Islet precursor cell (in vitro differentiated cells): ENCODE measurements at regions not wholly inside any gene's neighbourhood (a gene's known extent, or its start where the extent isn't known, plus 50 kb on each side); places are given as distances from the start of the nearest gene placed in this dataset.
A peak's percentile ranks its signal among the peaks of the same experiment; 100 is the strongest.

Experiments used
- DNase-seq: peaks from one replicate; pipeline ENCODE4 v3.0.0-alpha.2; 2018

DNA sequence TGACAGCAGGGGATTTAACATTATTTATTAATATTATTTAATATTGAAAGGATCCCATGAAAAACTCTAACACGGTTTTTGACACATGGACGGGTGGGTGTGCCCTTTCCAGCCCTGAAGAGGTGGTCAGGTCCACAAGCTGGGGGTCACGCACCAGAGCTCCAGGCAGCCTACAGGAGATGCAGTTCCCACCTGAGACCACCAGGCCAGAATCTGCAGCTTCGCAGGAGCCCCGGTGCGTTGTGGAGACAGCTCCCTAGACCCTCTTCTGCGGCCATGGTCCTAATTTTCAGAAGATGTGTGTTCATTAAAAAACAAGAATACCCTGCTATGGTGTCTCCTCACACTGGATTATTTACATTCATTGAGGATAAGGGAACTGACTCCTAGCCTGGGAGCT is 331.1 kb downstream of the C16orf95 start:
- no peak for DNase-seq

DNA sequence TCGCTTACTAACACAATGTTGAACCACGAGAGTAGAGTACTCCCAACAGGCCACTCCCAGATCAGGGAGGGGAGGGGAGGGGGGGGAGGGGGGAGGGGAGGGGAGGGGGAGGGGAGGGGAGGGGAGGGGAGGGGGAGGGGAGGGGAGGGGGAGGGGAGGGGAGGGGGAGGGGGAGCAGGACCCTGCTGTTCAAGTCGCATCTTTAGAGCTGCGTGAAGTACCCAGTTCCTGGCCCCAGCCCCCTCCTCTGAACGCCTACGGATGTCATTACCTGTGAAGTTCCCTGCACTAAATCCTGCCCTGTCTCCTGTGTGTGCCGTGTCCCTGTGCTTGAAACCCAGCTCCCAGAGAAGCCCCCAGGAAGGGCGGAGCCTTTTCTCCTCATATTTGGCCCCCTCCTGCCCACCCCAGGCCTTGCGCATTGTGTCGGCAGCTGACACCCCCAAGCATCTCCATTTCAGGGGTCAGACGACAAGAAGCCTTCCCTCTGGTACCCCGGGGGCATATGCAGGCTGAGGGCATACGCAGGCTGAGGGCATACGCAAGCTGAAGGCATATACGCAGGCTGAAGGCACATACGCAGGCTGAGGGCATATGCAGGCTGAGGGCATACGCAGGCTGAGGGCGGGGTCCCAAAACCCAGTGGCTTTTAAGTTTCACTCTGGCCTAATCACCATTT is 330.2 kb downstream of the C16orf95 start:
- no peak for DNase-seq

DNA sequence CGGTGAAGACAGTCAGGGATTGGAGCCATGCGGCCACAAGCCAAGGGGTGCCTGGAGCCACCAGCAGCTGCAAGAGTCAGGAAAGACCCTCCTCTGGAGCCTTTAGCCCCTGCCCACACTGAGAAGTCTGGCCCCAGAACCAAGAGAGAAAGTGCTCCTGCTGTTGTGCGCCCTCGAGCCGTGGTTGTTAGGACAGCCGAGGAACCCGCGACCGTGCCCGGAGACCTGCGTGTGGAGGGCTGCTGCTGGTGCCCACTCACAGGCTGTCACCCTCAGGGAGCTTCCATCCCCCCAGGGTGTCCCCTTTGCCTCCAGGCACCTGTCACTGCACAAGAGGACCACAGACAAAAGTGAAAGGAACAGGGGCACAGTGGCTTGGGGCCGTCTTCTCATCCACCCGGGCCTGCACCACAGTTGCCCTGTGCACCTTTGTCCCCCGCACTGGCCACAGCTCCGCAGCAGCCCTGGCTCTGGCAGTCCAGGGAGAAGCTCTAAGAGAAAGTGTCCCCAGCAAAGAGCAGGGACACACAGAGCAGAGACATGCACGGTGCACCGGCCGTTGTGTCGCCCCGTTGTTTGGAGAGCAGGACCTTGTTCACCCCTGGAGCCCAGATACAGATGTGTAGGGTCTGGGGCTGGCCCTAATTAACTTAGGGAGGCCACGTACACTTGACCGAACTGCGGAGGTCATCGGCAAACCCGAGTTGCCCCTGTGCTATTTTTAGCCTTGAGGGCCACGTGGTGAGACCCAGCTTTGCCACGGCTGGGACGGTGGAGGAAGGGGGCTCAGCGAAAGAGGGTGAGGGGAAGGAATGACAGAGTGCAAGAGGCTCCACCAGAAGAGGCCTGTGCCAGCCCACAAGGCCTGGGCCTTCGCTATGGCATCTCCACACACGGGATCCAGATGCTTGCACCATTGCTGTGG is 329.2 kb downstream of the C16orf95 start:
- DNase-seq: peak; percentile 52

DNA sequence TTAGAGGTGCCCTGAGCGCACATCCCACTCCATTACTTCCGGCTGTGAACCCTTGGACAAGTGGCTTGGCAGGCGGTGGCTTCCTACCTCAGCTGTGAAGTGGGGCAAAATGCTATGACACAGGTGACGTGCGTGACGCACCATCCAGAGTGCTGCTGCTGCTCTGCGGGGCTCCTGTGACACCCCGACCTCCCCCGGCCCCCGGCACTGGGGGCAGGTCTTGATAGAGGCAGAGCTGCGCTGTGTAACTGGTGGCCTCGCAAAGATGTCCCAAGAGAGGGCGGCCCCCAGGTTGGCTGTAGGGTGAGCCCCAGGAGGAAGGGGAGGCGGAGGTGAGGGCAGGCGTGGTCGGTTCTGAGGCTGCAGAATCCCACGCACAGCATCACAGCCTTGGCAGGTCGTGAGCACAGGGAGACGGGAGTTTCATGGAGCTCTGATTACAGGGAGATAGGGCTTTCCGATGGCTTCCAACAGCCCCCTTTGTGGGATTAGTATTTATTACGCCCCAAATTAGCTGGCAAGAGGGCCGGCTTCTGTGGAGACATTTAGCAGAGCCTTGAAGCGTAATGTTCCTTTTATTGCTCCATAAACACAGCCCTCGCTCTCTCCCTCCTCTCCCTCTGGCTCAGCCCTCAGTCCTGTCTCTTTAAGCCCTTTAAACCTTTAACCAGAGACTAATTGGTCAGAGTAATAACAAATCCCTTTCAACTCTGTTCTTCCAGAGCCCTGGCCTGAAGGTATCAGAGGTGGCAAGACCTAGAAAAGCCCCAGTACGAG is 328.1 kb downstream of the C16orf95 start:
- DNase-seq: peak; percentile 89

DNA sequence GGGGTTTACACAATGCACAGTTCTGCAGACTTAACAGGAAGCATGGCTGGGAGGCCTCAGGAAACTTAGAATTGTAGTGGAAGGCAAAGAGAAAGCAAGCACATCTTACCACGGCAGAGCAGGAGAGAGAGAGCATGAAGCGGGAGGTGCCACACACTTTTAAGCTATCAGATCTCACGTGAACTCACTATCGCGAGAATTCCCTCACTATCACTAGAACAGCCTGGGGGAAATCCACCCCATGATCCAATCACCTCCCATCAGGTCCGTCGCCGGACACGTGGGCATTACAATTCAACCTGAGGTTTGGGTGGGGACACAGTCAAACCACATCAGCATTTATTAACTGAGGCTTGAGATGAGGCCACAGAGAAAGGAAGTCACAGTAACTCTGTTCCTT is 326.7 kb downstream of the C16orf95 start:
- peak; percentile 36 for DNase-seq

DNA sequence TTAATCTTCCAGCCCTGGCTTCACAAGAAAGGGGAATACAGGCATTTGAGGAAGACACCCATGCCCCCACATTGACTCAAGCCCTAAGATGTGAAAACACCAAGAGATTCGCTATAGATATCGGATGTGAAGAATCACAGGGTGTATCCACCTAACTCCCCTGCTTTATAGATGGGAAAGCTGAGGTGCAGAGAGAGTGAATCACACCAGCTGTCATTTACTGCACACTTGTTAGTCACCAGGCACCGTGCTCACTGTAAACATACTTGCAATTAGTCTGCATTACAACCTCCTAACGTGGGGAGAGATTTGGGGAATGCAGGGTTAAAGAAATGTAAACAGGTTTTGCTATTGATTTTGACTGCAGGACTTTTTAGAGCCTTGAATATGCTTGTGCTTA is 325.5 kb downstream of the C16orf95 start:
- peak; percentile 56 for DNase-seq

DNA sequence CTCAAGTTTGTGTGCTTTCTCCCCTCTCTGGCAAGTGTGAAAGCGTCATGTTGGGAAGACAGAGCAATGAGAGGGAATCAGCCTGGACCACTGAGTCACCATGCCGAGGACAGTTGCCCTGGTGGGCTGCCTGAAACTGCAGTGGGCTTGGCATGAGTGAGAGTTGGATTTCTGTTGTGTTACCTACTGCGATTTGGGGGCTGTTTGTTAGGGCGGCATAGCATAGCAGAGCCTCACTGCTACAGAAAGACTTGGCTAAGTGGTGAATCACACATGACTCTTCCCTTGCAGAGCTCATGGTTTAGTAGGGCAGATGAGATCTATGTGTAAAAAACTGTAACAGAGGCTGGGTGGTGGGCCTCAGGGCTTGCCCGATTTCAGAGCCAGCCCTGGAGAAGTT is 324.6 kb downstream of the C16orf95 start:
- peak; percentile 44 for DNase-seq

DNA sequence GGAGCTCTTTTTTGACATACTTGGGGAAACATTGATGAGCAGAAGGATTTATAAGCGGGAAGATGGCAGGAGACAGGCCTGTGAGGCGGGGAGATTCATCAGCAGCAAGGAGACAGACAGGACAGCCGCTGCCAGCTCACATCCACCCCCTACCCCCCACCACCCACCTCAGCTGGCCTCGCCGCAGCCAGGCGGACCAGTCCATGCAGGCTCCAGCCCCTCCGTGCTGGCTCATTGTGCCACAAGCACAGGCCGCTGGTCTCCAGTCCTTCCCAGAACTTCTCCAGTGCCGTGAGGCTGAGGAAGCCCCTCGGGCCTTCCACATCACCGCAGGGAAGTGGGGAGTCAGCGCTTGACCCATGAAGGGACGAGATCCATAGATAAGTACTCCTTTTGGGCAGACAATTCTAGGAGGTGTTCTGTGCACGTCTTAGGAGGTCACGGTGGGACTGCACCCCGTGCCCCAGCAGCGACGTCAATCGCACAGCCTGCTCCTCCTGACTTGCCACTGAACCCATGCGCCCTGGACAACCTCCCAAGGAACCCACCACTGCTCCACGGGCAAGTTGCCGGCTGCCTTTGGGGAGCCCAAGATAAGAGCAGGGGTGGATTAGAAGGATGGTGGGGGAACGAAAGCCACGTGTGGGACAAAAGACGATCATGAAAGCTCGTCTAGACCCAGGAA is 323.6 kb downstream of the C16orf95 start:
- DNase-seq: peak; percentile 57

DNA sequence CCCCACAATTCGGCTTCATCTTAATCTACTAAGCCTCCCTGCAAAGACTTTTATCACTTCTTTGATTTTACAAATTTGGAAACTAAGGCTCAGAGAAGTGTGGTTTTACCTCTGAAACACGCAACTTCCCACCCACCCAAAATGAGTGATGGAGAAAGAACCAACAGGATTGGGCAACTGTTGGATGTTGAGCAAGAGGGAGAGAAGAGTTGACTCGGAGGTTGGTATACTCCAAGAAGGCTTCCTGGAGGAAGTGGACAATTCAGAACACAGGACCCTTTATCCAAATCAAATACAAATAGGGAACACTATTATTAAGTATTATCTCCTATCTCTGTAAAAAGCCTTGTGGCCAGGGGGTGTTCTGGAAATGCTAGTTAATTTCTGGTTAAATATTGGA is 323.0 kb downstream of the C16orf95 start:
- no peak for DNase-seq

DNA sequence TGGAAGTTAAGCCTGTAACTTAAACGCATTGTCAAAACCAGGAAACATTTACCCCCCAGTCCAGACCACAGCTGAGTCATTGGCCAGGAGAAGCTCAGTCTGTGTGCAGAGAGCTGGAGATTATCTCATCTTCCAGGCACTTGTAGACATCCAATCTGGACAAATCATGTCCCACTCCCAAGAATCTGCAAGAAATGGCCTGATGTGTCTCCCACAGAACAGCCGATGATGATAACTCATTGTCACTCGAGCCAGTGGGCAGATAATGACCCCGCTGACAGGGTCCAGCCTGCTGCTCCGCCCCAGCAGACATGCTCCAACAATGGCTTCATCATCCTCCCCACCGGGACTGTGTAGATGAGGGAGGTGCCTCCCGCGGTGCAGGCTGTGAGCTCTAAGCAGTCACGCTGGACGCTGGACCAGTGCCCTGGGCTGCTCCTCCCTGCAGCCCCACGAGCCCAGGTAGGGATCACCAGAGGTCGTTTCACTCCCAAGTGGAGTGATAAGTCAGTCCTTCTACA is 322.5 kb downstream of the C16orf95 start:
- DNase-seq: peak; percentile 96

DNA sequence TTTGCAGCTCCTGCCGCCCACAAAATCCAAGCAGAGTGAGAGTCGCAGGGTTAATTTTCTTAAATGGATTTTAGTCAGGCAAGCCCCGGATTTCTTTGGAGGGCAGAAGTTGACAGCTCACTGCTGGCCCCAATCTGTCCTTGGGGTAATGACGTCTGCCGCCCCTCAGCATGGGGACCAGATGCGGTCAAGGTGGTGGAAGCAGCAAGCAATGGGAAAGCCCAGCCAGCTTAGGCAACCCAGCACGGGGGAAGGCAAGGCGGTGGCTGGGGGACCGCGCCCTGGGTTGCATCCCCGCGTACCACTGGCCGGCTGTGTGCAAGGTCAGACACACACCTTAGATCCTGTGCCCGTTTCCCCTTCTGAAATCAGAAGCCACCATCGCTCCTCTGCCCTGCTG is 321.7 kb downstream of the C16orf95 start:
- no peak for DNase-seq

DNA sequence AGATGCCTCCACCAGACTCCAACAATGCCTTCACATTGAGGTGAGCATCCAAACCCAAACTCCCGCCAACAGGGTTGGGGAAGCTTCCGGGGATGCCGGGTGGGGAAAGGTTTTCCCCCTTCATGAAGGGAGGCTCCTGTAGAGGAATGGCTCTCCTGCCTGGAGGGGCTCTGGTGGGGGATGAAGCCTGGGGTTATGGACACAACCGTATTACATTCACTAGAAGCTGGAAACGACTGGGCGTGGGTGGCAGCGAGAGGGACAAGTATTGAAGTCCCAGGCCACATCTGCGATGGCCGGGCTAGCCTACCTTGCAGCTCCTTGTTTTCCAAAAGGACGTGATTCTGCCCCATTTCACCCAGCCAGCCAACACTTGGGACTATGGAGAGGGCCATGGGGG is 321.1 kb downstream of the C16orf95 start:
- DNase-seq: peak; percentile 38

DNA sequence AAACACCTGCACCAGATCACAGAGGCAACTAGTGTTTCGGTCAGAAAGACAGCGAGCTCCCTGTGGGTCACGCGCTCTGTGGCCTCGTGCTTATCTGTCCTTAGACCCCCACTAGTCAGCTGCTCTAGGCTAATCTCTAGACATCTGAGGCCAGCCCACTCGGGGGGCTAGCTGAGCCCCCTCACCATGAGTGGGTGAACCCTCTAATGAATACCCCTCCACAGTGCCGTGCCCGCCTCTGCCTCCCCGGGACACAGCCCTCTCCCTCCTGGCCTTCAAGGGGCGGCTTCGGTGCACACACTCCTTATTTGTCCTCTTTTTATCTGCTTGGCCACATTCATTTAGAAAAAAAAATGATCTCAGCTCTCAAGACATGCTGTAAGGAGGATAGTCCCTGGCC is 320.1 kb downstream of the C16orf95 start:
- no peak for DNase-seq

DNA sequence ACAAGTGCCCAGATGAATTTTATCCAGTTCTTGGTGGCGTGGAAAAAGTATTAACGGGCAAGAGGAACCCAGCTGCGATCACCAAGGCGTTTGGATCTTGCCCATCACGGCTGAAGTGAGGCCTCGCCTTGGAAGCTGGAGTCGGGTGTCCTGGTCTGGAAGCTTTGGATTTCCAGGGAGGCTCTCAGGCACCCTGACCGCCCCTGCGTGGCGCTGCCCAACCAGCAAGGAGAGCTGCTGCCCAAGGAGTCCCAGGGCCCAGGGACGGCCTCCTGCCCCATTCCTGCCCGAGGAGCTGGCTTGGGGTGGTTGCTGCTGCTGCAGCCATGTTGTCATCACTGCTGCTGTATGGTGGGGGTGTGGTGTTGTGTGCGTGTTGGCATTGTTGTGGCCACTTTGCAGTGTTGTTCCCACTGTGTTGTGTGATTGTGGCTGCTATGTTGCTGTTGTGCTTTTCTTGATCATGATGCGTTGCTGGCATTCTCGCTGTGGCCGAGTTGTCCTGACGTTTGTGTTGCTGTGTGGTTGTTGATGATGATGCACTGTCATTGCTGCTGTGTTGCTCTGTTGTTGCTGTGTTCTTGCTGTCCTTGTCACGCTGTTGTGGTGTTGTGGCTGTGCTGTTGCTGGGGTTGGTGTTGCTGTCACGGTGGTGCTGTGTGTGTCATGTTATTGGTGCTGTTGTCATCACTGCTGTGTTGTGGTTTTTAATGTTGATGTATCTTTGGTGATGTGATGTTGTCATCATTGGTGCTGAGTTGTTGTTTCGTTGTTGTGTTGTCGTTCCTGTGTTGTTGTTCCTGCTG is 318.8 kb downstream of the C16orf95 start:
- DNase-seq: peak; percentile 32

DNA sequence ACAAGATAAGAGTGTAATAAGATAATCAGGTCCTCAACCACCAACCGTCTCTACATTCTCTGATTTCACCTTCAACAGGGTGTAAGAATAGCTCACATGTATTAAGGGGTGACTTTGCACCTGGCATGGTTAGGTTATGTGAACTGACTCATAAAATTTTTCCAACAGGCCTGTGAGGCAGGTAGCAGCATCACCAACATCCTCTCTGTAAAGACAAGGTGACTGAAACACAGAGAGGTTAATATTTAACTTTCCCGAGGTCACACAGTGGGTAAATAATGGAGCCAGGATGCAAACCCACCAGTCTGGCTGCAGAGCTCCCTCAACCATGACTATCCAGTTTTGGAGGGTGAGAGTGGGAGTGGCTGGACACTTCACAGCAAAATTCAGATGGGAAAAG is 317.2 kb downstream of the C16orf95 start:
- DNase-seq: peak; percentile 41

DNA sequence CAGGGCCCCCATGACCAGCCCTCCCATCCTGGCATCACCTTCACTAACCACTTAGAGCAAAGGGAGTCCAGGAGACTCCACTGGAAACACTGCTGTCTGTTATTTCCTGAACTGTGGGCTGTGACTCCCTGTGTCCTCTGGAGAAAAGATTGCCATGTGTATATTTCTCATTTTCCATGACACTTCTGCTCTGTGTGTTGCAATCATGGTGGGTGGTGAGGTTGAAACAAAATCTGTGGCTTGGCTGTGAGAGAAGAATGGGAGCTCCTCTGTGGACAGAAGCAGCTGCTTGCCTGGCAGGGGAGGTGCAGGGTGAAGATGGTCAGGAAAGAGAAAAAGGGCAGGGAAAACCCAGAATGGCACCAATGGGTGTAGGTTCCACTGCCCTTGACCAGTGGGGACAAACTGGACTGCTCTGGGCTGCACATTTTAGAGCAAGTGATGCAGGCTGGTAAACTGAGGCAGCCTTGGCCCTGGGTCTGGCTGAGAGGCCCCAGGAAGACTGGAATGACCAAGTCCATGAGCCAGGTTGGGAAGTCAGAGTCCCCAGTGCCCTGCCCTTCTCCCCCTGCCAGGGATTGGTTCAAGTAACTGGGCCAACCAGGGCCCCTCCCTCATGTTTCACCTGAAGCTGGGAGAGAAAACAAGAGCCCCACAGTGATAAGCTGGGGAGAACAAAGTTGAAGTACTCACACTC is 314.3 kb downstream of the C16orf95 start:
- peak; percentile 22 for DNase-seq

DNA sequence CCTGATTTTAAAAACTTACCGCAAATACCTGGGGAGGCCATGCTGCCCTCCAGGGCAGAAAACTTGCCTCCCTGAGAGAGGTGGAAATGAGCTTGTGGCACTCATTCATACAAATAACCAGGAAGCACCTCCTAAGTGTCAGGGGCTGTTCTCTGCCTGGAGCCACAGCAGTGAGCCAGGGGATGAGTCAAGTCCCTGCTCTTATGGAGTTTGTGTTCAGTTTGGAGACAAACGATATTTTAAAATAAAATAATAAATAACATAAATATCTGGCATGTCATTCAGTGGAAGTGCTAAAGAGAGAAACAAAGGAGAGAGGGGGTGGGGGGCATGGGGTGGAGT is 313.8 kb downstream of the C16orf95 start:
- DNase-seq: peak; percentile 35

DNA sequence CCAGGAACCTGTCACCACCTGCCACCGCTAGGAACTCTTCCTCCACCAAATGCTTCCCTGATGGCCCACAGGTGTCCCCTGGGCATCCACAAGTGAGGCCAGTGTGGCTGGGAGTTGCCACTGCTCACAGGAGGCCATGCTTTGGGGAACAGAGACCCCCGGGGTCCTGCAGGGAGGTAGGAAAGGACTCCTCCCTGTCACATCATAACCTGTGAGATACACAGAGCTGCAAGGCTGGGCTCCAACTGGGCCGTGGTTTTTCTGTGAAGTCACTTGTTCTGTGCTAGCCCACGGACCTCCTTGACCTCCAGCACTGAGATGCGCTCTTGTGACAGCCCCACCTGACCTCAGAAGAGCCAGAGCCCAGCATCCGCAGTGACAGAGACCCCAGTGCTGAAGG is 311.2 kb downstream of the C16orf95 start:
- DNase-seq: no peak

DNA sequence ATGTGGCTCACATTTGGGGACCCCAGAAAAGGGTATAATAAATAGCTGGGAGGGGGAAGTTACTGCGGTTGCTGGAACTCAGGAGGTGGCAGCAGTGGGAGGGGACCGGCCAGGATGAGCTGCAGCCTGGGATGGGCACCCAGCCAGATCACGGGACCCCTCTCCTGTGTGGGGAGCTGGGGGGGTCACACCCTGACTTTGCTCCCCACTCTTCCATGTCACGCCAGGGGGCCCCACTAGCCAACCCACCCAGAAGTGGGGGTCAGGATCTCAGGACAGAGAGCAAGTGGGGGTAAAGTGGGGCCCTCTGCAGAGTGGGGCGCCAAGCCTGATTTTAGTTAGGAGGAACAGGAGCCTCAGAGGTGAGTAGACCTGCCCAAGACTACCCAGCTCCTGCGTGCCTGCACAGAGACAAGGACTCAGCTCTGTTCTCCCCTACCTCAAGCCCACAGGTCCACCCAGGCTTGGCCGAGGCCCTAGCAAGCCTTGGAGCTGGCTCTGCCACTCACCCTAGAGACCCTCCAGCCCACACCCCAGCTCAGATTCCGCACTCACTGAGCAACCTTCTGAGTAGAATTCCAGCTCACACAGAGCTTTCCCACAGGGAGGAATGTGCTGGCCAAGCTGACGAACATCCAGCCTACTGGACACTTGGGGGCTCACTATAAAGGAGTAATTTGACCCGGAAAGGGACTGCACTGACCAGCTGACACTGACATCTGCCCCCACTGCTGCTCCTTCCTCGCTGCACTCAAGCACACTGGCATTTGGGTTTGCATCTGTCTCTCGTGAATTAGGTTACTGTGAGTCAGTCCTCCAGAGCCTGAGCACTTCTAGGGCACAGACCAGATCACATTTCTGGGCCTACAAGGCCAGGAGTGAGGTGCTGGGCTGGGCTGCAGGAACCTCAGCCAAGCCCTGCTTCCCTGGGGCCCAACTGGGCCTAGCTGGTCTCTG is 310.1 kb downstream of the C16orf95 start:
- no peak for DNase-seq

DNA sequence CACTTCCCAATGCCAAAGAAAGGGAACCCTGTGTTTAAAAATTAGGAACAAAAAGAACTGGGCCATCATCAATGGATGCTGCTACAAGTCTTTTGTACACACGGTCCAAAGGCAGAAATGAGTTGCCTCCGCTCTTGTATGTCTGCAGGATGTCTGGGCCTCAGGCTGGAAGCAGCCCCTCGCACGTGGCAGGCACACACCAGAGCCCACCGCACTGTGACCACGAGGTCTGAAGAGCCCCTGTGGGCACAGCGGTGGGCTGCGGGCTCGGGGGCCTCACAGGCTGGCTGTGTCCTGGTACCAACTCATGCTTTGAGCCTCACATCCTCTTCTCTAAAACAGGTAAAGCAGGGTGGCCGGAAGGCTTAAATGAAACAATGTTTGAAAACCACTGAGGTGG is 309.3 kb downstream of the C16orf95 start:
- no peak for DNase-seq
